AG08396 (cell line): ENCODE measurements at regions not wholly inside any gene's neighbourhood (a gene's known extent, or its start where the extent isn't known, plus 50 kb on each side); places are given as distances from the start of the nearest gene placed in this dataset.

Source experiments
- DNase-seq: peaks from one replicate; pipeline ENCODE4 v3.0.0; 2012; ENCODE audit warnings: low spot score, mixed read lengths

- DNase-seq = no peak
Observed at GRCh38 chr17:77394540-77395295, 253.9 kb downstream of the SEC14L1 start.

GRCh38 chr17:77395501-77396048 is 254.8 kb downstream of the SEC14L1 start:
- DNase-seq = no peak

GRCh38 chr17:77396610-77397009 is 255.8 kb downstream of the SEC14L1 start:
- no peak for DNase-seq

GRCh38 chr17:77398274-77398673 is 257.5 kb downstream of the SEC14L1 start:
- no peak for DNase-seq

- DNase-seq = no peak
Observed at GRCh38 chr17:77399319-77399957, 258.7 kb downstream of the SEC14L1 start.

GRCh38 chr17:77400445-77400870 is 259.7 kb downstream of the SEC14L1 start:
- no peak for DNase-seq

- DNase-seq = no peak
Observed at GRCh38 chr17:77402159-77402731, 261.5 kb downstream of the SEC14L1 start.

GRCh38 chr17:77403854-77404253 is 263.1 kb downstream of the SEC14L1 start:
- DNase-seq = no peak

- peak; percentile 89 for DNase-seq
Observed at GRCh38 chr17:77404812-77405581, 264.2 kb downstream of the SEC14L1 start.

GRCh38 chr17:77405867-77406732 is 265.3 kb downstream of the SEC14L1 start:
- no peak for DNase-seq

- no peak for DNase-seq
Observed at GRCh38 chr17:77407321-77408277, 266.8 kb downstream of the SEC14L1 start.

- no peak for DNase-seq
Observed at GRCh38 chr17:77408284-77408683, 267.5 kb downstream of the SEC14L1 start.

GRCh38 chr17:77409282-77410161 is 268.8 kb downstream of the SEC14L1 start:
- peak; percentile 80 for DNase-seq

- DNase-seq = no peak
Observed at GRCh38 chr17:77410470-77410869, 269.7 kb downstream of the SEC14L1 start.

- DNase-seq = no peak
Observed at GRCh38 chr17:77414811-77415400, 274.1 kb downstream of the SEC14L1 start.

- no peak for DNase-seq
Observed at GRCh38 chr17:77416105-77416713, 275.4 kb downstream of the SEC14L1 start.

GRCh38 chr17:77417575-77417974 is 276.8 kb downstream of the SEC14L1 start:
- DNase-seq = no peak

GRCh38 chr17:77418609-77419008 is 277.8 kb downstream of the SEC14L1 start:
- no peak for DNase-seq
